Liver (tissue), 3 donors: ENCODE measurements at regions not wholly inside any gene's neighbourhood (a gene's known extent, or its start where the extent isn't known, plus 50 kb on each side); places are given as distances from the start of the nearest gene placed in this dataset.

Experiments used
- EGR1 ChIP-seq, 2 donors: IDR thresholded peaks; 2 replicates each; pipeline ENCODE4 v1.6.1; 2016 to 2018; ENCODE audit warnings: antibody characterized with exemption in 2 of 2, low read depth in 2 of 2
- FOXA1 ChIP-seq: IDR thresholded peaks from 2 replicates; pipeline ENCODE4 v1.6.1; 2016; ENCODE audit warnings: antibody characterized with exemption
- HNF4G ChIP-seq: IDR thresholded peaks from 2 replicates; pipeline ENCODE4 v1.6.1; 2016; ENCODE audit warnings: antibody characterized with exemption
- JUND ChIP-seq, 2 donors: IDR thresholded peaks; 2 replicates each; pipeline ENCODE4 v1.6.1; 2016; ENCODE audit warnings: antibody characterized with exemption in 2 of 2
- RAD21 ChIP-seq, 2 donors: IDR thresholded peaks; 2 replicates each; pipeline ENCODE4 v1.6.1; 2016; ENCODE audit warnings: antibody characterized with exemption in 2 of 2, mild to moderate bottlenecking in 2 of 2
- RXRA ChIP-seq, 2 donors: IDR thresholded peaks; 2 replicates each; pipeline ENCODE4 v1.6.1; 2017 to 2018; ENCODE audit warnings: antibody characterized with exemption in 2 of 2, mild to moderate bottlenecking in 1 of 2
- SP1 ChIP-seq: IDR thresholded peaks from 2 replicates; pipeline ENCODE4 v1.6.1; 2018; ENCODE audit warnings: antibody characterized with exemption, mild to moderate bottlenecking
- TAF1 ChIP-seq: conservative IDR thresholded peaks from 2 replicates; pipeline ENCODE4 v1.6.1; 2016; ENCODE audit warnings: antibody characterized with exemption, mild to moderate bottlenecking
- YY1 ChIP-seq: IDR thresholded peaks from 2 replicates; pipeline ENCODE4 v1.6.1; 2016; ENCODE audit warnings: antibody characterized with exemption, mild to moderate bottlenecking
- TF ChIP-seq, protein P1 (sequence below): fragments of 150-350 bp; IDR thresholded peaks from 2 replicates; pipeline ENCODE4 v1.5.1; 2017; ENCODE audit warnings: improper control_type of control experiment, low read depth, low read length; ENCODE audit not compliant: missing input control
- TF ChIP-seq, protein P2 (sequence below): IDR thresholded peaks from 2 replicates; pipeline ENCODE4 v1.6.1; 2016; ENCODE audit warnings: antibody characterized with exemption
- TF ChIP-seq, protein P3 (sequence below): IDR thresholded peaks from 2 replicates; pipeline ENCODE4 v1.6.1; 2016; ENCODE audit warnings: antibody characterized with exemption
- TF ChIP-seq, protein P4 (sequence below): IDR thresholded peaks from 2 replicates; pipeline ENCODE4 v1.6.1; 2016; ENCODE audit warnings: antibody characterized with exemption, mild to moderate bottlenecking
- TF ChIP-seq, protein P5 (sequence below): IDR thresholded peaks from 2 replicates; pipeline ENCODE4 v1.6.1; 2016; ENCODE audit warnings: antibody characterized with exemption
- donor health status: healthy.
- donor health status: healthy.

- TF ChIP-seq, protein P1, sequence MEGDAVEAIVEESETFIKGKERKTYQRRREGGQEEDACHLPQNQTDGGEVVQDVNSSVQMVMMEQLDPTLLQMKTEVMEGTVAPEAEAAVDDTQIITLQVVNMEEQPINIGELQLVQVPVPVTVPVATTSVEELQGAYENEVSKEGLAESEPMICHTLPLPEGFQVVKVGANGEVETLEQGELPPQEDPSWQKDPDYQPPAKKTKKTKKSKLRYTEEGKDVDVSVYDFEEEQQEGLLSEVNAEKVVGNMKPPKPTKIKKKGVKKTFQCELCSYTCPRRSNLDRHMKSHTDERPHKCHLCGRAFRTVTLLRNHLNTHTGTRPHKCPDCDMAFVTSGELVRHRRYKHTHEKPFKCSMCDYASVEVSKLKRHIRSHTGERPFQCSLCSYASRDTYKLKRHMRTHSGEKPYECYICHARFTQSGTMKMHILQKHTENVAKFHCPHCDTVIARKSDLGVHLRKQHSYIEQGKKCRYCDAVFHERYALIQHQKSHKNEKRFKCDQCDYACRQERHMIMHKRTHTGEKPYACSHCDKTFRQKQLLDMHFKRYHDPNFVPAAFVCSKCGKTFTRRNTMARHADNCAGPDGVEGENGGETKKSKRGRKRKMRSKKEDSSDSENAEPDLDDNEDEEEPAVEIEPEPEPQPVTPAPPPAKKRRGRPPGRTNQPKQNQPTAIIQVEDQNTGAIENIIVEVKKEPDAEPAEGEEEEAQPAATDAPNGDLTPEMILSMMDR: no peak
- TF ChIP-seq RAD21 (IDR thresholded peaks at IDR 0.05): no peak
- TF ChIP-seq JUND (IDR thresholded peaks at IDR 0.05): no peak
- TF ChIP-seq, protein P2, sequence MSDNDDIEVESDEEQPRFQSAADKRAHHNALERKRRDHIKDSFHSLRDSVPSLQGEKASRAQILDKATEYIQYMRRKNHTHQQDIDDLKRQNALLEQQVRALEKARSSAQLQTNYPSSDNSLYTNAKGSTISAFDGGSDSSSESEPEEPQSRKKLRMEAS: no peak
- TF ChIP-seq, protein P3, sequence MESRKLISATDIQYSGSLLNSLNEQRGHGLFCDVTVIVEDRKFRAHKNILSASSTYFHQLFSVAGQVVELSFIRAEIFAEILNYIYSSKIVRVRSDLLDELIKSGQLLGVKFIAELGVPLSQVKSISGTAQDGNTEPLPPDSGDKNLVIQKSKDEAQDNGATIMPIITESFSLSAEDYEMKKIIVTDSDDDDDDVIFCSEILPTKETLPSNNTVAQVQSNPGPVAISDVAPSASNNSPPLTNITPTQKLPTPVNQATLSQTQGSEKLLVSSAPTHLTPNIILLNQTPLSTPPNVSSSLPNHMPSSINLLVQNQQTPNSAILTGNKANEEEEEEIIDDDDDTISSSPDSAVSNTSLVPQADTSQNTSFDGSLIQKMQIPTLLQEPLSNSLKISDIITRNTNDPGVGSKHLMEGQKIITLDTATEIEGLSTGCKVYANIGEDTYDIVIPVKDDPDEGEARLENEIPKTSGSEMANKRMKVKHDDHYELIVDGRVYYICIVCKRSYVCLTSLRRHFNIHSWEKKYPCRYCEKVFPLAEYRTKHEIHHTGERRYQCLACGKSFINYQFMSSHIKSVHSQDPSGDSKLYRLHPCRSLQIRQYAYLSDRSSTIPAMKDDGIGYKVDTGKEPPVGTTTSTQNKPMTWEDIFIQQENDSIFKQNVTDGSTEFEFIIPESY: no peak
- no peak for TF ChIP-seq YY1
- no peak for TF ChIP-seq FOXA1
- TF ChIP-seq, protein P4, sequence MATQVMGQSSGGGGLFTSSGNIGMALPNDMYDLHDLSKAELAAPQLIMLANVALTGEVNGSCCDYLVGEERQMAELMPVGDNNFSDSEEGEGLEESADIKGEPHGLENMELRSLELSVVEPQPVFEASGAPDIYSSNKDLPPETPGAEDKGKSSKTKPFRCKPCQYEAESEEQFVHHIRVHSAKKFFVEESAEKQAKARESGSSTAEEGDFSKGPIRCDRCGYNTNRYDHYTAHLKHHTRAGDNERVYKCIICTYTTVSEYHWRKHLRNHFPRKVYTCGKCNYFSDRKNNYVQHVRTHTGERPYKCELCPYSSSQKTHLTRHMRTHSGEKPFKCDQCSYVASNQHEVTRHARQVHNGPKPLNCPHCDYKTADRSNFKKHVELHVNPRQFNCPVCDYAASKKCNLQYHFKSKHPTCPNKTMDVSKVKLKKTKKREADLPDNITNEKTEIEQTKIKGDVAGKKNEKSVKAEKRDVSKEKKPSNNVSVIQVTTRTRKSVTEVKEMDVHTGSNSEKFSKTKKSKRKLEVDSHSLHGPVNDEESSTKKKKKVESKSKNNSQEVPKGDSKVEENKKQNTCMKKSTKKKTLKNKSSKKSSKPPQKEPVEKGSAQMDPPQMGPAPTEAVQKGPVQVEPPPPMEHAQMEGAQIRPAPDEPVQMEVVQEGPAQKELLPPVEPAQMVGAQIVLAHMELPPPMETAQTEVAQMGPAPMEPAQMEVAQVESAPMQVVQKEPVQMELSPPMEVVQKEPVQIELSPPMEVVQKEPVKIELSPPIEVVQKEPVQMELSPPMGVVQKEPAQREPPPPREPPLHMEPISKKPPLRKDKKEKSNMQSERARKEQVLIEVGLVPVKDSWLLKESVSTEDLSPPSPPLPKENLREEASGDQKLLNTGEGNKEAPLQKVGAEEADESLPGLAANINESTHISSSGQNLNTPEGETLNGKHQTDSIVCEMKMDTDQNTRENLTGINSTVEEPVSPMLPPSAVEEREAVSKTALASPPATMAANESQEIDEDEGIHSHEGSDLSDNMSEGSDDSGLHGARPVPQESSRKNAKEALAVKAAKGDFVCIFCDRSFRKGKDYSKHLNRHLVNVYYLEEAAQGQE: no peak
- TF ChIP-seq, protein P5, sequence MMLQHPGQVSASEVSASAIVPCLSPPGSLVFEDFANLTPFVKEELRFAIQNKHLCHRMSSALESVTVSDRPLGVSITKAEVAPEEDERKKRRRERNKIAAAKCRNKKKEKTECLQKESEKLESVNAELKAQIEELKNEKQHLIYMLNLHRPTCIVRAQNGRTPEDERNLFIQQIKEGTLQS: no peak
- TF ChIP-seq RXRA (IDR thresholded peaks at IDR 0.05): no peak
- no peak for TF ChIP-seq TAF1
- no peak for TF ChIP-seq HNF4G
- no peak for TF ChIP-seq SP1
- TF ChIP-seq EGR1 (IDR thresholded peaks at IDR 0.05; ENCODE audit: low read depth in 2 of 2): no peak
Measured at GRCh38 chr18:5653802-5654201, 110.0 kb upstream of the EPB41L3 start.
